Activated CD8-positive, alpha-beta T cell treated with anti-CD3 and anti-CD28 coated beads for 36 hours (primary cell): ENCODE measurements at regions not wholly inside any gene's neighbourhood (a gene's known extent, or its start where the extent isn't known, plus 50 kb on each side); places are given as distances from the start of the nearest gene placed in this dataset.

Experiments used
- ATAC-seq: fragments of 200-7000 bp; cut with Tn5 transposase; one replicate; pipeline ENCODE4 v1.10.0; 2021; ENCODE audit warnings: mild to moderate bottlenecking, moderate library complexity
- CTCF ChIA-PET: fragments of 350-600 bp; sonication (Branson Sonifier 250); formaldehyde crosslinking; loops from one replicate; lab custom pipeline; 2021; ENCODE audit warnings: antibody characterized with exemption; lab: Charles Lee
- POLR2A ChIA-PET: fragments of 350-600 bp; sonication (Branson Sonifier 250); formaldehyde crosslinking; loops from one replicate; lab custom pipeline; 2021; ENCODE audit warnings: antibody characterized with exemption; lab: Charles Lee
- DNase-seq: peaks from one replicate; pipeline ENCODE4 v3.0.0-alpha.2; 2020
- H3K27ac Mint-ChIP-seq: one replicate; pipeline ENCODE4 v1.8.0; 2021; ENCODE audit warnings: mild to moderate bottlenecking, mixed read lengths
- H3K27me3 Mint-ChIP-seq: one replicate; pipeline ENCODE4 v1.8.0; 2021; ENCODE audit warnings: mixed read lengths
- H3K36me3 Mint-ChIP-seq: one replicate; pipeline ENCODE4 v1.8.0; 2021; ENCODE audit warnings: low read depth, mixed read lengths
- H3K4me1 Mint-ChIP-seq: one replicate; pipeline ENCODE4 v1.8.0; 2021; ENCODE audit warnings: low read depth, mixed read lengths
- H3K4me3 Mint-ChIP-seq: one replicate; pipeline ENCODE4 v1.8.0; 2021; ENCODE audit warnings: mild to moderate bottlenecking, moderate library complexity, mixed read lengths
- H3K9me3 Mint-ChIP-seq: one replicate; pipeline ENCODE4 v1.8.0; 2021; ENCODE audit warnings: mixed read lengths
- CTCF ChIP-seq: fragments of 200-600 bp; IDR thresholded peaks from one replicate; pipeline ENCODE4 v1.8.0; 2022; ENCODE audit warnings: antibody characterized with exemption, mild to moderate bottlenecking
- intact Hi-C: fragments of 100-400 bp; cut with micrococcal nuclease; formaldehyde crosslinking; loops from one replicate; pipeline ENCODE4 v1.10.0; 2022

- Mint-ChIP-seq H3K27me3 (no peaks in the 10 kb centered on the region), H3K27ac (no peak overlapping the region), H3K36me3 (peaks cover 17% of the 10 kb centered on the region), H3K4me3 (no peak overlapping the region), H3K4me1 (peaks cover 5% of the 10 kb centered on the region), H3K9me3 (peaks cover 8% of the 10 kb centered on the region)
- no peak for TF ChIP-seq CTCF
- CTCF ChIA-PET, result no interaction called here
- intact Hi-C loops, result no loop called here
- POLR2A ChIA-PET, result no interaction called here
- DNase-seq (no peak), ATAC-seq (no peak)
These were observed 98.4 kb downstream of the LITAF start for GRCh38 chr16:11488304-11488703.

GRCh38 chr16:11491524-11491923, 95.2 kb downstream of the LITAF start:
- no peak overlapping the region for H3K27ac Mint-ChIP-seq
- H3K36me3 Mint-ChIP-seq, result peaks cover 2% of the 10 kb centered on the region
- ChIA-PET CTCF (no interaction called here), POLR2A (no interaction called here)
- no peaks in the 10 kb centered on the region for H3K9me3 Mint-ChIP-seq
- peaks cover 21% of the 10 kb centered on the region for H3K4me1 Mint-ChIP-seq
- no peak for DNase-seq
- TF ChIP-seq CTCF, result no peak
- ATAC-seq, result no peak
- H3K27me3 Mint-ChIP-seq, result no peaks in the 10 kb centered on the region
- no peak overlapping the region for H3K4me3 Mint-ChIP-seq
- intact Hi-C loops, result no loop called here

GRCh38 chr16:11492808-11493530, 93.8 kb downstream of the LITAF start:
- no peak for TF ChIP-seq CTCF
- Mint-ChIP-seq H3K4me1 (peaks cover 35% of the 10 kb centered on the region), H3K36me3 (no peaks in the 10 kb centered on the region), H3K9me3 (no peaks in the 10 kb centered on the region), H3K27me3 (no peaks in the 10 kb centered on the region), H3K27ac (no peak overlapping the region), H3K4me3 (no peak overlapping the region)
- intact Hi-C loops, result no loop called here
- POLR2A ChIA-PET, result no interaction called here
- CTCF ChIA-PET, result no interaction called here
- ATAC-seq (no peak), DNase-seq (no peak)

- Mint-ChIP-seq H3K36me3 (no peaks in the 10 kb centered on the region), H3K27ac (no peak overlapping the region), H3K4me3 (no peak overlapping the region), H3K27me3 (no peaks in the 10 kb centered on the region), H3K9me3 (no peaks in the 10 kb centered on the region), H3K4me1 (peaks cover 35% of the 10 kb centered on the region)
- TF ChIP-seq CTCF, result no peak
- ATAC-seq, result no peak
- intact Hi-C loops, result no loop called here
- DNase-seq, result no peak
- ChIA-PET POLR2A (no interaction called here), CTCF (no interaction called here)
These were observed 93.2 kb downstream of the LITAF start for GRCh38 chr16:11493531-11493929.

- intact Hi-C loops, result no loop called here
- H3K4me3 Mint-ChIP-seq, result no peak overlapping the region
- H3K4me1 Mint-ChIP-seq, result peaks cover 35% of the 10 kb centered on the region
- no peaks in the 10 kb centered on the region for H3K27me3 Mint-ChIP-seq
- no peak for ATAC-seq
- DNase-seq, result no peak
- H3K36me3 Mint-ChIP-seq, result no peaks in the 10 kb centered on the region
- POLR2A ChIA-PET, result interaction anchor here (0.6 to 1.1 kb wide), 2 partner anchors 67 to 196 kb away, joined by 3 to 5 read pairs; no protein-coding TSS in a partner anchor
- H3K27ac Mint-ChIP-seq, result no peak overlapping the region
- TF ChIP-seq CTCF, result no peak
- CTCF ChIA-PET, result no interaction called here
- no peaks in the 10 kb centered on the region for H3K9me3 Mint-ChIP-seq
These were observed 92.7 kb downstream of the LITAF start for GRCh38 chr16:11494029-11494428.
